Neural crest cell (in vitro differentiated cells): ENCODE measurements at regions not wholly inside any gene's neighbourhood (a gene's known extent, or its start where the extent isn't known, plus 50 kb on each side); places are given as distances from the start of the nearest gene placed in this dataset.

Experiments used
- DNase-seq: peaks from one replicate; pipeline ENCODE4 v3.0.0; 2021; ENCODE audit warnings: low read depth, mixed read lengths, low spot score
- H3K27ac Mint-ChIP-seq: one replicate; pipeline ENCODE4 v1.8.0; 2021; ENCODE audit warnings: mild to moderate bottlenecking, mixed read lengths; ENCODE audit not compliant: unreplicated experiment
- H3K27me3 Mint-ChIP-seq: 2 replicates; pipeline ENCODE4 v1.8.0; 2021; ENCODE audit warnings: low read depth, mild to moderate bottlenecking, mixed read lengths
- H3K36me3 Mint-ChIP-seq: 2 replicates; pipeline ENCODE4 v1.8.0; 2021; ENCODE audit warnings: low read depth, mild to moderate bottlenecking, mixed read lengths
- H3K4me1 Mint-ChIP-seq: 2 replicates; pipeline ENCODE4 v1.8.0; 2021; ENCODE audit warnings: mixed read lengths
- H3K4me3 Mint-ChIP-seq: one replicate; pipeline ENCODE4 v1.8.0; 2021; ENCODE audit warnings: mild to moderate bottlenecking, mixed read lengths
- H3K9me3 Mint-ChIP-seq: 2 replicates; pipeline ENCODE4 v1.8.0; 2021; ENCODE audit warnings: mixed read lengths
- TF ChIP-seq, protein P1 (sequence below): fragments of 200-600 bp; sonication (generic); conservative IDR thresholded peaks from 2 replicates; pipeline ENCODE4 v1.5.0; 2021; ENCODE audit warnings: antibody characterized with exemption, mild to moderate bottlenecking

DNA sequence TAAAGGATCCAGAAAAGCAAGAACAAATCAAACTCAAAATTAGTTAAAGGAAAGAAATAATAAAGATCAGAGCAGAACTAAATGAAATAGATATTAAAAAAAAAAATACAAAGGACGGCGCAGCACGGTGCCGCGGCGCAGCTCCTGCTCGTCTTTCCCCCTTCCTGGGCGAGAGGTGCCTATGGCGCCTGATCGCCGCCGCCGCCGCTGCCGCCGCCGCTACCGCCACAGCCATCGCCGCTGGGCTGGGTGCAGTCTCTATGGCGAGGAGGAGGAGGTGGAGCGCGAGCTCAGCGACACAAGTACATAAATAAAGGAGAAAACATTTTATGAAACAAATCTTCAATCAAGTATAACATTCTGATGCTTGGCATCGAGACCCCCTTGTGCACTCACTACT is 77.6 kb upstream of the VANGL1 start:
- H3K4me3 Mint-ChIP-seq, result peak overlapping the region; percentile 6
- peak; percentile 30 for DNase-seq
- TF ChIP-seq, protein P1, sequence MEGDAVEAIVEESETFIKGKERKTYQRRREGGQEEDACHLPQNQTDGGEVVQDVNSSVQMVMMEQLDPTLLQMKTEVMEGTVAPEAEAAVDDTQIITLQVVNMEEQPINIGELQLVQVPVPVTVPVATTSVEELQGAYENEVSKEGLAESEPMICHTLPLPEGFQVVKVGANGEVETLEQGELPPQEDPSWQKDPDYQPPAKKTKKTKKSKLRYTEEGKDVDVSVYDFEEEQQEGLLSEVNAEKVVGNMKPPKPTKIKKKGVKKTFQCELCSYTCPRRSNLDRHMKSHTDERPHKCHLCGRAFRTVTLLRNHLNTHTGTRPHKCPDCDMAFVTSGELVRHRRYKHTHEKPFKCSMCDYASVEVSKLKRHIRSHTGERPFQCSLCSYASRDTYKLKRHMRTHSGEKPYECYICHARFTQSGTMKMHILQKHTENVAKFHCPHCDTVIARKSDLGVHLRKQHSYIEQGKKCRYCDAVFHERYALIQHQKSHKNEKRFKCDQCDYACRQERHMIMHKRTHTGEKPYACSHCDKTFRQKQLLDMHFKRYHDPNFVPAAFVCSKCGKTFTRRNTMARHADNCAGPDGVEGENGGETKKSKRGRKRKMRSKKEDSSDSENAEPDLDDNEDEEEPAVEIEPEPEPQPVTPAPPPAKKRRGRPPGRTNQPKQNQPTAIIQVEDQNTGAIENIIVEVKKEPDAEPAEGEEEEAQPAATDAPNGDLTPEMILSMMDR, result no peak
- no peak overlapping the region for H3K27ac Mint-ChIP-seq
- peaks cover 10% of the 10 kb centered on the region for H3K36me3 Mint-ChIP-seq
- H3K4me1 Mint-ChIP-seq, result peaks cover 10% of the 10 kb centered on the region
- H3K9me3 Mint-ChIP-seq, result peaks cover 8% of the 10 kb centered on the region
- peaks cover 49% of the 10 kb centered on the region for H3K27me3 Mint-ChIP-seq

DNA sequence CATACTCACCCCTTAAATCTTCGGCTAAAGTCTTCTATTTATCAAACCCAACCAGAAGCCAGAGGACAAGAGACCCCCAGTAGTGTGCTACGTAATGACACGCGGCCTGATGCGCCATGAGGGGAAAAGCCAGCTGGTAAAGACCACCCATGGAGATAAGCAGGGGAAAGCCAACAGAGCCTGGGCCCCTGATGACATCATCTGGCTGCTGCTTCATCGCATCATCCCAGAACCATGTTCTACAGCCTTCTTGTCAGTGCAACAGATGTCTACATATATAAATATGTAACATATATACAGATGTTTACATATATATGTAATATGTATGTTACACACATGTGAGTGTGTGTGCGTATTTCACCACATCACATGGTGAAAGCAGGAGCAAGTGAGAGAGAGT is 81.7 kb upstream of the VANGL1 start:
- Mint-ChIP-seq H3K4me3 (no peak overlapping the region), H3K36me3 (peaks cover 3% of the 10 kb centered on the region), H3K9me3 (no peaks in the 10 kb centered on the region), H3K27ac (no peak overlapping the region), H3K4me1 (peaks cover 10% of the 10 kb centered on the region), H3K27me3 (peaks cover 33% of the 10 kb centered on the region)
- no peak for DNase-seq
- TF ChIP-seq, protein P1, result no peak

DNA sequence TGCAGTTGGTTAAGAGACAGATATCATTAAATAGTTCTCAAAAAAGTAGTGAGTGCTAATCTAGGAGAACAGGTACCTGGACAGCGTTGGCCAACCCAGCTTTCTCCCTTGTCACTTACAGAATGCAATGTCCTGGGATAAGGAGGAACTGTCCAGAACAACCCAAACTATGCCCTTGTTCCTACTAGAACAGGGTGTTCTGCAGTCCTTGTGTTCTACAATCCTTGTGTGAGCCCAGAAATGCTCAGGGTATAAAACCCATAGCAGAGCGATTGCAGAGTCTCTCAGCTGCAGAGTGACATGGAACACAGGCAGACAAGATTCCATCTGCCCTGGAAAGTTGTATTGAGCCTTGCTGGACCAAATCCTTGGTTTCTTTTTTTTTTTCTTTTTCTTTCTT is 83.5 kb upstream of the VANGL1 start:
- Mint-ChIP-seq H3K4me3 (no peak overlapping the region), H3K27me3 (peaks cover 18% of the 10 kb centered on the region), H3K36me3 (peaks cover 3% of the 10 kb centered on the region), H3K27ac (no peak overlapping the region), H3K9me3 (no peaks in the 10 kb centered on the region), H3K4me1 (no peaks in the 10 kb centered on the region)
- TF ChIP-seq, protein P1, result no peak
- no peak for DNase-seq

DNA sequence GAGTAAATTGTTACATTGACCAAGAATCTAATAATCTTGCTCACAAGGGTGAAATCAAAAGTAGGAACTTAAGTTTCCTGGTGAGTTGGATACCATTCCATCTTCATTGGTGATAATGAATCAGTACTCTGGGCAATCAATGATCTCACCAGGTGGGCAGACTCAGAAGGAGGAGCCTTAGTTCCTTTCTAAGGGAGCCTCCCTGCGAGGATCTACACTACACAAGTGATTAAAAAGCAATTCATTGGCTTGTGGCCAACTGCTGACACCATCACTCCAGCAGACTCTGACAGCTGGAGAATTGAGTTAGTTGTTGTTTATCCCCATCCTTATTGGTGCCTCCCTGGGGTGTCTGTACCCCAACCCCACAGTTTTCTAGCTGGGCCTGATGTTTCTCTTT is 84.1 kb upstream of the VANGL1 start:
- DNase-seq, result no peak
- no peaks in the 10 kb centered on the region for H3K4me1 Mint-ChIP-seq
- peaks cover 3% of the 10 kb centered on the region for H3K36me3 Mint-ChIP-seq
- H3K4me3 Mint-ChIP-seq, result no peak overlapping the region
- H3K27me3 Mint-ChIP-seq, result peaks cover 14% of the 10 kb centered on the region
- no peaks in the 10 kb centered on the region for H3K9me3 Mint-ChIP-seq
- TF ChIP-seq, protein P1, result no peak
- no peak overlapping the region for H3K27ac Mint-ChIP-seq

DNA sequence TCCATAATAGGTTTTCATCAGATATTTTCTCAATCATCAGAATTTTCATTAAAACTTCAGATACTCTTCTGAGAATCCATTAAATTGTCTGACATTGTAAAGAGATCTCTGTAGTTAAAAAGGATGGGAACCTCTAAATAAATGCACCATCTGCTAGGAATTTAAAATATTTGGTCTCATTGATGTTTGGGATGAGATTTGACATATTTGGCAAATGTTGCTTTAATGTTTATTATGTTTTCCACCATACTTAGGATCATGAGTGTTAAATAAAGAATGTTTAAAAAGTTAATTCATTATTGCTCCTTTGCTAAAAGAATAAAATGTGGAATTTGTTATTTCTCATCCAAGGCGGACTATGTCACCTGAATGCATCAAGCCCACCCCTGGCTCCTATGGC is 85.5 kb upstream of the VANGL1 start:
- H3K9me3 Mint-ChIP-seq, result no peaks in the 10 kb centered on the region
- no peak overlapping the region for H3K27ac Mint-ChIP-seq
- no peaks in the 10 kb centered on the region for H3K4me1 Mint-ChIP-seq
- TF ChIP-seq, protein P1, result no peak
- peaks cover 10% of the 10 kb centered on the region for H3K27me3 Mint-ChIP-seq
- H3K36me3 Mint-ChIP-seq, result no peaks in the 10 kb centered on the region
- no peak overlapping the region for H3K4me3 Mint-ChIP-seq
- DNase-seq, result no peak

DNA sequence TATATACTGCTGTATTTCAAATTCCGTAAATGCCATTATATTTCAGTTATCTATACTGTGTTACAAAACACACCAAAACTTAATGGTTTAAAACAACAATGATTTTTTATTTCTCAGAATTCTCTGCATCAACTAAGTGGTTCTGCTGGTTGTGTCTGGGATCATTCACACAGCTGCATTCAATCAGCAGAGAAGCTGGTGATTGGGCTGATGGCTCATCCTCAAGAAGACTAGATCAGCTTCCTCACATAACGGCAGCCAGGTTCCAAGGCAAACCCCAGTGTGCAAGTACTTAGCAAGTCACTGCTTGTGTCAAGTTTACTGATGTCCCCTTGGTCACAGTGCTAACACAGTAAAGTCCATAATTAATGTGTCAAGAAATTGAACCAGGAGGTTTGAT is 86.3 kb upstream of the VANGL1 start:
- Mint-ChIP-seq H3K36me3 (no peaks in the 10 kb centered on the region), H3K4me3 (no peak overlapping the region), H3K4me1 (no peaks in the 10 kb centered on the region), H3K27me3 (peaks cover 8% of the 10 kb centered on the region), H3K9me3 (peaks cover 2% of the 10 kb centered on the region), H3K27ac (no peak overlapping the region)
- TF ChIP-seq, protein P1, result no peak
- no peak for DNase-seq
